A673 (cell line): ENCODE measurements at regions not wholly inside any gene's neighbourhood (a gene's known extent, or its start where the extent isn't known, plus 50 kb on each side); places are given as distances from the start of the nearest gene placed in this dataset.

Experiments used
- CTCF ChIP-seq: fragments of 300-800, 200-600 bp; sonication (generic); conservative IDR thresholded peaks from 2 replicates; pipeline ENCODE4 v1.5.1; 2017; ENCODE audit warnings: low read depth, mild to moderate bottlenecking, antibody characterized with exemption, low read length, moderate library complexity, mixed read lengths
- EZH2 ChIP-seq: fragments of 200-600 bp; sonication (generic); IDR thresholded peaks from 2 replicates; pipeline ENCODE4 v1.6.1; 2017; ENCODE audit warnings: borderline replicate concordance, low read depth, mild to moderate bottlenecking, mixed read lengths, antibody characterized with exemption, low read length; ENCODE audit not compliant: poor library complexity, severe bottlenecking

GRCh38 chr15:81783076-81783475, 262.7 kb downstream of the MEX3B start:
- TF ChIP-seq CTCF (no peak), EZH2 (no peak)
